ENCODE measurements at regions not wholly inside any gene's neighbourhood (a gene's known extent, or its start where the extent isn't known, plus 50 kb on each side); places are given as distances from the start of the nearest gene placed in this dataset.

- no peak for DNase-seq (ENCODE audit: low spot score)
- Mint-ChIP-seq H3K4me3 (no peak overlapping the region), H3K36me3 (no peaks in the 10 kb centered on the region), H3K27me3 (ENCODE audit: low read depth) (no peaks in the 10 kb centered on the region), H3K9me3 (no peaks in the 10 kb centered on the region), H3K27ac (no peak overlapping the region), H3K4me1 (peaks cover 15% of the 10 kb centered on the region)
- no peak for ATAC-seq
- POLR2A ChIA-PET = no interaction called here
- no peak for TF ChIP-seq ZNF317 (CRISPR knock-in tag; IDR thresholded peaks at IDR 0.05; ENCODE audit: borderline replicate concordance, low read depth)
- no peak for TF ChIP-seq CREB1 (CRISPR knock-in tag; IDR thresholded peaks at IDR 0.05)
- TF ChIP-seq CDX4 (CRISPR knock-in tag; IDR thresholded peaks at IDR 0.05; ENCODE audit: borderline replicate concordance) = no peak
- no peak for TF ChIP-seq JUN (CRISPR knock-in tag; IDR thresholded peaks at IDR 0.05)
- no peak for TF ChIP-seq NR1H2 (CRISPR knock-in tag; IDR thresholded peaks at IDR 0.05)
- TF ChIP-seq ZNF425 (CRISPR knock-in tag; conservative IDR thresholded peaks at IDR 0.05) = no peak
- TF ChIP-seq NR2C2 (CRISPR knock-in tag; IDR thresholded peaks at IDR 0.05) = no peak
- TF ChIP-seq SP1 (CRISPR knock-in tag; conservative IDR thresholded peaks at IDR 0.05) = no peak
- TF ChIP-seq PRRX2 (CRISPR knock-in tag; IDR thresholded peaks at IDR 0.05) = no peak
- TF ChIP-seq ZNF396 (CRISPR knock-in tag; IDR thresholded peaks at IDR 0.05; ENCODE audit: borderline replicate concordance) = no peak
- TF ChIP-seq NFE2L1 (CRISPR knock-in tag; IDR thresholded peaks at IDR 0.05) = no peak
- no peak for TF ChIP-seq NR3C1 (CRISPR knock-in tag; conservative IDR thresholded peaks at IDR 0.05; ENCODE audit: low read depth)
- TF ChIP-seq GABPB1 (CRISPR knock-in tag; IDR thresholded peaks at IDR 0.05) = no peak
- no peak for TF ChIP-seq CTCF (IDR thresholded peaks at IDR 0.05)
- no peak for TF ChIP-seq JAZF1 (CRISPR knock-in tag; IDR thresholded peaks at IDR 0.05)
- no peak for TF ChIP-seq STAT6 (CRISPR knock-in tag; conservative IDR thresholded peaks at IDR 0.05; ENCODE audit: low read depth)
- TF ChIP-seq, protein P1, sequence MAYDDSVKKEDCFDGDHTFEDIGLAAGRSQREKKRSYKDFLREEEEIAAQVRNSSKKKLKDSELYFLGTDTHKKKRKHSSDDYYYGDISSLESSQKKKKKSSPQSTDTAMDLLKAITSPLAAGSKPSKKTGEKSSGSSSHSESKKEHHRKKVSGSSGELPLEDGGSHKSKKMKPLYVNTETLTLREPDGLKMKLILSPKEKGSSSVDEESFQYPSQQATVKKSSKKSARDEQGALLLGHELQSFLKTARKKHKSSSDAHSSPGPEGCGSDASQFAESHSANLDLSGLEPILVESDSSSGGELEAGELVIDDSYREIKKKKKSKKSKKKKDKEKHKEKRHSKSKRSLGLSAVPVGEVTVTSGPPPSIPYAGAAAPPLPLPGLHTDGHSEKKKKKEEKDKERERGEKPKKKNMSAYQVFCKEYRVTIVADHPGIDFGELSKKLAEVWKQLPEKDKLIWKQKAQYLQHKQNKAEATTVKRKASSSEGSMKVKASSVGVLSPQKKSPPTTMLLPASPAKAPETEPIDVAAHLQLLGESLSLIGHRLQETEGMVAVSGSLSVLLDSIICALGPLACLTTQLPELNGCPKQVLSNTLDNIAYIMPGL (CRISPR knock-in tag; IDR thresholded peaks at IDR 0.05) = no peak
- TF ChIP-seq KAT7 (CRISPR knock-in tag; IDR thresholded peaks at IDR 0.05; ENCODE audit: borderline replicate concordance) = no peak
- no peak for TF ChIP-seq EMX1 (CRISPR knock-in tag; IDR thresholded peaks at IDR 0.05)
- CTCF ChIA-PET = no interaction called here
Measured at GRCh38 chr3:70740872-70741271, 428.4 kb upstream of the MDFIC2 start.

All from WTC11 (cell line).